ENCODE measurements at regions not wholly inside any gene's neighbourhood (a gene's known extent, or its start where the extent isn't known, plus 50 kb on each side); places are given as distances from the start of the nearest gene placed in this dataset.
"Not testable (repeated sequence)": the region's sequence is repeated elsewhere in the genome, so short reads cannot be mapped to it uniquely, and the experiment has no call there.

- no peak overlapping the region for H3K4me3 Mint-ChIP-seq (ENCODE audit: unreplicated experiment)
- TF ChIP-seq CTCF (IDR thresholded peaks at IDR 0.05), result no peak
These were observed 76.5 kb downstream of the OLIG1 start for GRCh38 chr21:33146467-33146866.

GRCh38 chr21:33149181-33149580, 79.2 kb downstream of the OLIG1 start:
- H3K36me3 Mint-ChIP-seq (ENCODE audit: low read depth), result no peaks in the 10 kb centered on the region
- H3K27me3 Mint-ChIP-seq (ENCODE audit: low read depth), result peaks cover 61% of the 10 kb centered on the region
- no peak for DNase-seq (ENCODE audit: low spot score)
- no peaks in the 10 kb centered on the region for H3K9me3 Mint-ChIP-seq (ENCODE audit: low read depth)
- no peak overlapping the region for H3K27ac Mint-ChIP-seq (ENCODE audit: unreplicated experiment)
- TF ChIP-seq CTCF (IDR thresholded peaks at IDR 0.05), result no peak
- no peak overlapping the region for H3K4me3 Mint-ChIP-seq (ENCODE audit: unreplicated experiment)
- H3K4me1 Mint-ChIP-seq (ENCODE audit: low read depth), result no peaks in the 10 kb centered on the region

More at GRCh38 chr21:33146467-33146866, 76.5 kb downstream of the OLIG1 start:
- no peaks in the 10 kb centered on the region for H3K9me3 Mint-ChIP-seq (ENCODE audit: low read depth)
- H3K27ac Mint-ChIP-seq (ENCODE audit: unreplicated experiment), result no peak overlapping the region
- H3K27me3 Mint-ChIP-seq (ENCODE audit: low read depth), result peaks cover 52% of the 10 kb centered on the region
- no peaks in the 10 kb centered on the region for H3K36me3 Mint-ChIP-seq (ENCODE audit: low read depth)
- DNase-seq (ENCODE audit: low spot score), result no peak
- no peaks in the 10 kb centered on the region for H3K4me1 Mint-ChIP-seq (ENCODE audit: low read depth)

- not testable (repeated sequence) for H3K36me3 Mint-ChIP-seq (ENCODE audit: low read depth); H3K9me3 Mint-ChIP-seq (ENCODE audit: low read depth); H3K4me3 Mint-ChIP-seq (ENCODE audit: unreplicated experiment); H3K27ac Mint-ChIP-seq (ENCODE audit: unreplicated experiment); H3K4me1 Mint-ChIP-seq (ENCODE audit: low read depth); DNase-seq (ENCODE audit: low spot score)
- peaks cover 52% of the 10 kb centered on the region for H3K27me3 Mint-ChIP-seq (ENCODE audit: low read depth)
These were observed 78.8 kb upstream of the IFNAR2 start for GRCh38 chr21:33150968-33151367.

GRCh38 chr21:33151941-33152731, 77.6 kb upstream of the IFNAR2 start:
- Mint-ChIP-seq H3K9me3 (ENCODE audit: low read depth) (no peaks in the 10 kb centered on the region), H3K4me3 (ENCODE audit: unreplicated experiment) (no peak overlapping the region), H3K27ac (ENCODE audit: unreplicated experiment) (no peak overlapping the region), H3K27me3 (ENCODE audit: low read depth) (peaks cover 42% of the 10 kb centered on the region), H3K4me1 (ENCODE audit: low read depth) (no peaks in the 10 kb centered on the region), H3K36me3 (ENCODE audit: low read depth) (no peaks in the 10 kb centered on the region)
- no peak for DNase-seq (ENCODE audit: low spot score)
- no peak for TF ChIP-seq CTCF (IDR thresholded peaks at IDR 0.05)

GRCh38 chr21:33152732-33153130, 77.0 kb upstream of the IFNAR2 start:
- Mint-ChIP-seq H3K27me3 (ENCODE audit: low read depth) (peaks cover 41% of the 10 kb centered on the region), H3K4me1 (ENCODE audit: low read depth) (no peaks in the 10 kb centered on the region), H3K4me3 (ENCODE audit: unreplicated experiment) (no peak overlapping the region), H3K9me3 (ENCODE audit: low read depth) (no peaks in the 10 kb centered on the region), H3K27ac (ENCODE audit: unreplicated experiment) (no peak overlapping the region), H3K36me3 (ENCODE audit: low read depth) (no peaks in the 10 kb centered on the region)
- DNase-seq (ENCODE audit: low spot score), result no peak
- no peak for TF ChIP-seq CTCF (IDR thresholded peaks at IDR 0.05)

- H3K36me3 Mint-ChIP-seq (ENCODE audit: low read depth), result no peaks in the 10 kb centered on the region
- H3K4me3 Mint-ChIP-seq (ENCODE audit: unreplicated experiment), result no peak overlapping the region
- DNase-seq (ENCODE audit: low spot score), result no peak
- peaks cover 14% of the 10 kb centered on the region for H3K9me3 Mint-ChIP-seq (ENCODE audit: low read depth)
- no peak for TF ChIP-seq CTCF (IDR thresholded peaks at IDR 0.05)
- H3K27me3 Mint-ChIP-seq (ENCODE audit: low read depth), result peaks cover 39% of the 10 kb centered on the region
- no peak overlapping the region for H3K27ac Mint-ChIP-seq (ENCODE audit: unreplicated experiment)
- no peaks in the 10 kb centered on the region for H3K4me1 Mint-ChIP-seq (ENCODE audit: low read depth)
These were observed 74.7 kb upstream of the IFNAR2 start for GRCh38 chr21:33155005-33155404.

Data from chondrocyte (in vitro differentiated cells).